Fibroblast of pulmonary artery (primary cell): ENCODE measurements at regions not wholly inside any gene's neighbourhood (a gene's known extent, or its start where the extent isn't known, plus 50 kb on each side); places are given as distances from the start of the nearest gene placed in this dataset.
"Not testable (repeated sequence)": the region's sequence is repeated elsewhere in the genome, so short reads cannot be mapped to it uniquely, and the experiment has no call there.

Source experiments
- DNase-seq: peaks from one replicate; pipeline ENCODE4 v3.0.0-alpha.2; 2010; ENCODE audit warnings: low read depth
- H3K4me3 ChIP-seq: replicated peaks from 2 replicates; pipeline ENCODE4 v1.5.1; 2011; ENCODE audit warnings: low read depth, mild to moderate bottlenecking, control low read depth, low read length, moderate library complexity
- TF ChIP-seq, protein P1 (sequence below): IDR thresholded peaks from 2 replicates; pipeline ENCODE4 v1.5.1; 2011; ENCODE audit warnings: mild to moderate bottlenecking, control low read depth, low read length, inconsistent platforms; ENCODE audit errors: missing control alignments

- TF ChIP-seq, protein P1, sequence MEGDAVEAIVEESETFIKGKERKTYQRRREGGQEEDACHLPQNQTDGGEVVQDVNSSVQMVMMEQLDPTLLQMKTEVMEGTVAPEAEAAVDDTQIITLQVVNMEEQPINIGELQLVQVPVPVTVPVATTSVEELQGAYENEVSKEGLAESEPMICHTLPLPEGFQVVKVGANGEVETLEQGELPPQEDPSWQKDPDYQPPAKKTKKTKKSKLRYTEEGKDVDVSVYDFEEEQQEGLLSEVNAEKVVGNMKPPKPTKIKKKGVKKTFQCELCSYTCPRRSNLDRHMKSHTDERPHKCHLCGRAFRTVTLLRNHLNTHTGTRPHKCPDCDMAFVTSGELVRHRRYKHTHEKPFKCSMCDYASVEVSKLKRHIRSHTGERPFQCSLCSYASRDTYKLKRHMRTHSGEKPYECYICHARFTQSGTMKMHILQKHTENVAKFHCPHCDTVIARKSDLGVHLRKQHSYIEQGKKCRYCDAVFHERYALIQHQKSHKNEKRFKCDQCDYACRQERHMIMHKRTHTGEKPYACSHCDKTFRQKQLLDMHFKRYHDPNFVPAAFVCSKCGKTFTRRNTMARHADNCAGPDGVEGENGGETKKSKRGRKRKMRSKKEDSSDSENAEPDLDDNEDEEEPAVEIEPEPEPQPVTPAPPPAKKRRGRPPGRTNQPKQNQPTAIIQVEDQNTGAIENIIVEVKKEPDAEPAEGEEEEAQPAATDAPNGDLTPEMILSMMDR, result no peak
- DNase-seq, result no peak
Observed at GRCh38 chr1:38505944-38506343, 353.6 kb downstream of the RRAGC start.

GRCh38 chr1:38502758-38503157, 356.8 kb downstream of the RRAGC start:
- TF ChIP-seq, protein P1, result no peak

More at GRCh38 chr1:38505944-38506343, 353.6 kb downstream of the RRAGC start:
- H3K4me3 ChIP-seq, result no peak overlapping the region

DNA sequence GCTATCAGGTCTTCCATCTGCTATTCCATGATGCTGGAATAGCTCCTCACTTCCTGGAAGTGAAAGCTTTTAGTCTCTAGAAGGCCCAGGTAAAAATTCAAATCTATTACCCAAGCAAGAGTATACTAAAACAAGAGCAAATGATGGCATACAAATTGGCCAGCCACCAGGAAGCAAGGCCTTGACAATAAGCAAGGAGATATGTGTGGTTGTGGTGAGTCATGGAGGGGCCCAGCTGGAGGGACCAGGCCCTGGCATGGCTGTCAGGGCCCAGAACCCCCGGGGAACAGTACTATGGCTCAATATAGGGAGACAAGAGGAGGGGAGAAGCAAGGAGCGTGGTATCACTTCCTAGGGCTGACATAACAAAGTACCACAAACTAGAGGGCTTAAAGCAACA, 358.7 kb downstream of the RRAGC start:
- TF ChIP-seq, protein P1, result no peak
- no peak for DNase-seq
- H3K4me3 ChIP-seq, result no peak overlapping the region

More at GRCh38 chr1:38502758-38503157, 356.8 kb downstream of the RRAGC start:
- H3K4me3 ChIP-seq, result no peak overlapping the region
- DNase-seq, result no peak

DNA sequence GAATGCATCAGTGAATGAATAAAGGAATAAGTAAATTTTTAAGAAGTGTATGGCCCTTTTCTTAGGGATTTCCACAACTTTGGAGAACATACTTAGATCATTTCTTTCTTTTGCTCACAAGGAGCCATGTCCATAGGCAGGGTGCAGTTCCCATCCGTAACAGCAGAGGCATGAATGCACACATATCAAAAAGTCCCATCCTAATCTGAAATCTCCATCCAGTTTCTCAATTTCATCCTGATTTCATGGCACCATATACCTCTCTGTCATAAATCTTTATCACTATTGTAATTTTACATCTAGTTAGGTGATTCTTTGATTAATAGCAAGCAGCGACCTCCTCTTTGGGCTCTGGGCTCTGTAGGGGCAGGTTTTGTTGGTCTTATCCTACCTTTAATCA, 359.2 kb downstream of the RRAGC start:
- TF ChIP-seq, protein P1, result peak; percentile 19
- peak; percentile 1 for DNase-seq

DNA sequence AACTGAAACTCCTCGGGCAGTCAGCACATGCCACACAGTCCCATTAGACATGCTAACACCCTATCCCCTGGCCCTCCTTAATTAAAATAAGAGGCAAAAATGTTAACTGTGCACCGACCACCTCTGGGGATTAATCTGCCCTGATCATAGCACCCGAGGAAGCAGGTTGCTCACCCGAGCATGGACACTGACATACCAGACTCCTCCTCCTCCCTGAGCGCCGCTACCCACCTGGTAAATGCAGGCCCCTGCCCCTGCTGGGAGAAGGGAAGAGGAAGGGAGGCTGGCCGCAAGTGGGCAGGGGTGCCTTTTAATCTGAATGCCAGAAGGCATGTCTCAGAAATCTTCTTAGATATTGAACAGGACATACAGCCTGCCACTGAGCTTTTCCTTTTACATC, 360.9 kb downstream of the RRAGC start:
- no peak for DNase-seq

More for the DNA sequence above, 359.2 kb downstream of the RRAGC start:
- H3K4me3 ChIP-seq, result no peak overlapping the region

GRCh38 chr1:38497921-38498656, 361.5 kb downstream of the RRAGC start:
- TF ChIP-seq, protein P1, result no peak
- H3K4me3 ChIP-seq, result no peak overlapping the region
- no peak for DNase-seq

More for the DNA sequence above, 360.9 kb downstream of the RRAGC start:
- TF ChIP-seq, protein P1, result no peak
- H3K4me3 ChIP-seq, result no peak overlapping the region

DNA sequence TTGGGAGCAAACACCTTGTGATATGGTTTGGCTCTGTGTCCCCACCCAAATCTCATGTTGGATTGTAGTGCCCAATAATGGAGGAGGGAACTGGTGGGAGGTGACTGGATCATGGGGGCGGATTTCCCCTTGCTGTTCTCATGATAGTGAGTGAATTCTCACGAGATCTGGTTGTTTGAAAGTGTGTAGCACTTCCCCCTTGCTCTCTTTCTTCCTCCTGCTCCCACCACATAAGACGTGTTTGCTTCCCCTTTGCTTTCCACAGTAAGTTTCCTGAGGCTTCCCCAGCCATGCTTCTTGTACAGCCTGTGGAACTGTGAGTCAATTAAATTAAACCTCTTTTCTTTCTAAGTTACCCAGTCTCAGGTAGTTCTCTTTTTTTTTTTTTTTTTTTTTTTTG, 366.3 kb downstream of the RRAGC start:
- H3K4me3 ChIP-seq, DNase-seq: not testable (repeated sequence)
